Tibial nerve (tissue), 4 donors: ENCODE measurements at regions not wholly inside any gene's neighbourhood (a gene's known extent, or its start where the extent isn't known, plus 50 kb on each side); places are given as distances from the start of the nearest gene placed in this dataset.

ENCODE experiments used
- DNase-seq, 2 donors: peaks; one replicate each; pipeline ENCODE4 v3.0.0-alpha.2; 2019; ENCODE audit warnings: low spot score in 2 of 2
- H3K27ac ChIP-seq, 4 donors: fragments of 200-600 bp; sonication (generic) in 3 of 4; one replicate each; pipeline ENCODE4 v1.5.1; 2017 to 2019; ENCODE audit warnings: mild to moderate bottlenecking in 1 of 4
- H3K27me3 ChIP-seq, 2 donors: fragments of 200-600 bp; sonication (generic) in 1 of 2; one replicate each; pipeline versions ENCODE4 v1.5.1 to v1.6.0; 2017 to 2019
- H3K36me3 ChIP-seq, 3 donors: fragments of 200-600 bp; sonication (generic); one replicate each; pipeline ENCODE4 v1.5.1; 2018 to 2019
- H3K4me1 ChIP-seq, 4 donors: fragments of 200-600 bp; sonication (generic) in 3 of 4; one replicate each; pipeline ENCODE4 v1.5.1; 2017 to 2019
- H3K4me3 ChIP-seq, 4 donors: fragments of 200-600 bp; sonication (generic) in 3 of 4; one replicate each; pipeline ENCODE4 v1.5.1; 2017 to 2019; ENCODE audit warnings: mild to moderate bottlenecking in 1 of 4, moderate library complexity in 1 of 4
- H3K9me3 ChIP-seq, 4 donors: fragments of 200-600 bp; sonication (generic) in 3 of 4; one replicate each; pipeline ENCODE4 v1.5.1; 2017 to 2019
- CTCF ChIP-seq, 5 experiments: fragments of 200-600 bp in 3 of 5; fragments of 450-650 bp in 2 of 5; sonication (generic) in 3 of 5; IDR thresholded peaks; one replicate each; pipeline ENCODE4 v1.5.1; 2016 to 2019; ENCODE audit warnings: antibody characterized with exemption in 5 of 5, mild to moderate bottlenecking in 3 of 5, moderate library complexity in 2 of 5
- EP300 ChIP-seq, 2 donors: sonication (generic); formaldehyde crosslinking; IDR thresholded peaks; one replicate each; pipeline ENCODE4 v1.6.1; 2017; ENCODE audit warnings: antibody characterized with exemption in 2 of 2, mild to moderate bottlenecking in 1 of 2
- POLR2A ChIP-seq, 2 donors: fragments of 450-650 bp; IDR thresholded peaks; one replicate each; pipeline ENCODE4 v1.6.1; 2017; ENCODE audit warnings: antibody characterized with exemption in 2 of 2, mild to moderate bottlenecking in 2 of 2, moderate library complexity in 2 of 2
- WGBS, 2 donors: methylation state at CpG; one replicate each; pipeline ENCODE4 v1.1.5; 2018; 5-methylcytosine and 5-hydroxymethylcytosine counted together

- H3K27ac ChIP-seq = no peak overlapping the region
- H3K27me3 ChIP-seq = no peaks in the 10 kb centered on the region
- no peaks in the 10 kb centered on the region for H3K36me3 ChIP-seq
- TF ChIP-seq POLR2A (IDR thresholded peaks at IDR 0.05) (no peak), EP300 (IDR thresholded peaks at IDR 0.05) (no peak), CTCF (IDR thresholded peaks at IDR 0.05) (no peak)
- H3K4me3 ChIP-seq = no peak overlapping the region
- 41 to 47% methylated on average over 6 of the region's 6 CpGs for WGBS, 2 donors
- no peak for DNase-seq
- no peaks in the 10 kb centered on the region for H3K4me1 ChIP-seq
- no peaks in the 10 kb centered on the region for H3K9me3 ChIP-seq
Observed at GRCh38 chr2:5373200-5373599, 319.0 kb upstream of the SOX11 start.

GRCh38 chr2:5374762-5375161 is 317.4 kb upstream of the SOX11 start:
- WGBS, 2 donors = 39 to 55% methylated on average over 10 of the region's 10 CpGs
- TF ChIP-seq EP300 (IDR thresholded peaks at IDR 0.05) (no peak), CTCF (IDR thresholded peaks at IDR 0.05) (no peak), POLR2A (IDR thresholded peaks at IDR 0.05) (no peak)
- H3K9me3 ChIP-seq = no peaks in the 10 kb centered on the region
- H3K36me3 ChIP-seq = no peaks in the 10 kb centered on the region
- H3K27ac ChIP-seq = no peak overlapping the region
- no peaks in the 10 kb centered on the region for H3K27me3 ChIP-seq
- no peak for DNase-seq
- no peaks in the 10 kb centered on the region for H3K4me1 ChIP-seq
- H3K4me3 ChIP-seq = no peak overlapping the region

- Histone ChIP-seq H3K4me1 (no peaks in the 10 kb centered on the region), H3K4me3 (no peak overlapping the region), H3K27me3 (no peaks in the 10 kb centered on the region), H3K27ac (no peak overlapping the region), H3K9me3 (no peaks in the 10 kb centered on the region), H3K36me3 (no peaks in the 10 kb centered on the region)
- no peak for DNase-seq
- TF ChIP-seq POLR2A (IDR thresholded peaks at IDR 0.05) (no peak), CTCF (IDR thresholded peaks at IDR 0.05) (no peak), EP300 (IDR thresholded peaks at IDR 0.05) (no peak)
- 77 to 80% methylated on average over 2 of the region's 2 CpGs for WGBS, 2 donors
Observed at GRCh38 chr2:5377323-5377722, 314.9 kb upstream of the SOX11 start.

GRCh38 chr2:5379811-5380210 is 312.4 kb upstream of the SOX11 start:
- DNase-seq = no peak
- H3K4me3 ChIP-seq = no peak overlapping the region
- H3K27ac ChIP-seq = no peak overlapping the region
- no peaks in the 10 kb centered on the region for H3K9me3 ChIP-seq
- TF ChIP-seq POLR2A (IDR thresholded peaks at IDR 0.05) = no peak
- TF ChIP-seq CTCF (IDR thresholded peaks at IDR 0.05) = no peak
- TF ChIP-seq EP300 (IDR thresholded peaks at IDR 0.05) = no peak
- H3K36me3 ChIP-seq = no peaks in the 10 kb centered on the region
- no peaks in the 10 kb centered on the region for H3K4me1 ChIP-seq
- no peaks in the 10 kb centered on the region for H3K27me3 ChIP-seq
- WGBS, 2 donors = 86 to 92% methylated on average over 1 of the region's 1 CpG

GRCh38 chr2:5385596-5385995 is 306.6 kb upstream of the SOX11 start:
- Histone ChIP-seq H3K4me3 (no peak overlapping the region), H3K9me3 (no peaks in the 10 kb centered on the region), H3K27ac (no peak overlapping the region), H3K36me3 (no peaks in the 10 kb centered on the region), H3K4me1 (no peaks in the 10 kb centered on the region), H3K27me3 (no peaks in the 10 kb centered on the region)
- TF ChIP-seq EP300 (IDR thresholded peaks at IDR 0.05) (no peak), CTCF (IDR thresholded peaks at IDR 0.05) (no peak), POLR2A (IDR thresholded peaks at IDR 0.05) (no peak)
- WGBS, 2 donors = 61 to 75% methylated on average over 3 of the region's 3 CpGs
- DNase-seq = no peak
